Body of pancreas (tissue), 4 donors: ENCODE measurements at regions not wholly inside any gene's neighbourhood (a gene's known extent, or its start where the extent isn't known, plus 50 kb on each side); places are given as distances from the start of the nearest gene placed in this dataset.
"Not testable (repeated sequence)": the region's sequence is repeated elsewhere in the genome, so short reads cannot be mapped to it uniquely, and the experiment has no call there.

Source experiments
- ATAC-seq: fragments of 150-250 bp; one replicate; pipeline ENCODE4 v1.9.1; 2016
- DNase-seq, 4 donors: peaks; one replicate each; pipeline ENCODE4 v3.0.0-alpha.2; 2019
- H3K27ac ChIP-seq, 4 donors: fragments of 200-600 bp; sonication (generic); 1 replicate in 3 of 4; 2 replicates in 1 of 4; pipeline versions ENCODE4 v1.5.1 to v1.6.1; 2016 to 2019; ENCODE audit warnings: mild to moderate bottlenecking in 1 of 4, mixed read lengths in 1 of 4, moderate library complexity in 1 of 4
- H3K27me3 ChIP-seq, 2 donors: fragments of 200-600 bp; sonication (generic); one replicate each; pipeline ENCODE4 v1.6.0; 2016; ENCODE audit warnings: mild to moderate bottlenecking in 1 of 2
- H3K36me3 ChIP-seq, 2 donors: fragments of 200-600 bp; sonication (generic); replicated peaks in 1 of 2; 2 replicates each; pipeline ENCODE4 v1.5.1; 2016; ENCODE audit warnings: low read depth in 2 of 2; ENCODE audit not compliant: insufficient read depth in 1 of 2
- H3K4me1 ChIP-seq: fragments of 200-600 bp; sonication (generic); one replicate; pipeline ENCODE4 v1.6.0; 2016
- H3K4me3 ChIP-seq, 2 donors: fragments of 200-600 bp; sonication (generic); 1 replicate in 1 of 2; 2 replicates in 1 of 2; pipeline ENCODE4 v1.5.1; 2016 to 2019
- H3K9me3 ChIP-seq, 3 donors: fragments of 200-600 bp; sonication (generic); 1 replicate in 2 of 3; 2 replicates in 1 of 3; pipeline ENCODE4 v1.5.1; 2016
- POLR2A ChIP-seq, 3 donors: fragments of 450-650 bp; IDR thresholded peaks; one replicate each; pipeline ENCODE4 v1.6.1; 2016; ENCODE audit warnings: antibody characterized with exemption in 3 of 3, mild to moderate bottlenecking in 2 of 3
- WGBS, 2 donors: methylation state at CpG; one replicate each; pipeline ENCODE4 v1.1.5; 2017; 5-methylcytosine and 5-hydroxymethylcytosine counted together
- intact Hi-C: fragments of 100-400 bp; cut with DNase I; formaldehyde crosslinking; loops from one replicate; pipeline ENCODE4 v1.15.1; 2023
- TF ChIP-seq, protein P1 (sequence below), 7 experiments: fragments of 450-650 bp in 4 of 7; fragments of 200-600 bp in 3 of 7; sonication (generic) in 3 of 7; IDR thresholded peaks; one replicate each; pipeline ENCODE4 v1.5.1; 2016 to 2019; ENCODE audit warnings: antibody characterized with exemption in 7 of 7

DNA sequence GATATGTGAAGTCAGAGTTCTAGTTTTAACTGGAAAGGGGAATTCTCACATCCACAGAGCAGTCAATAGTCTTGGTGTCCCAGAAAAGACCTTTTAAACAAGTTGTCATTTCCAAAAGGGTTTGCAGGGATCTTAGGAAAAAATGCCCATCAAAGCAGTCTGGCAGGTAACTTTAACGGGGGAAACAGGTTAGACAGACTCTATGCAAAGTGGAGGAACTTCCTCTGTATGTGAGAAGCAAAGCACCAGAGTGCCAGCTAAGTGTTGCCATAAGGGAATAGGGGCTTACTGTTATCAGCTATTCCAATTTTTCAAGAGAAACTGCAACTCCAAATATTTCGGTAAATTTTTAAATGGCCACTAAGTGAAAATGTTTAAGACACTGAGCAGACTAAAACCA, 307.9 kb upstream of the MDFIC2 start:
- no peak for TF ChIP-seq POLR2A (IDR thresholded peaks at IDR 0.05)
- TF ChIP-seq, protein P1, sequence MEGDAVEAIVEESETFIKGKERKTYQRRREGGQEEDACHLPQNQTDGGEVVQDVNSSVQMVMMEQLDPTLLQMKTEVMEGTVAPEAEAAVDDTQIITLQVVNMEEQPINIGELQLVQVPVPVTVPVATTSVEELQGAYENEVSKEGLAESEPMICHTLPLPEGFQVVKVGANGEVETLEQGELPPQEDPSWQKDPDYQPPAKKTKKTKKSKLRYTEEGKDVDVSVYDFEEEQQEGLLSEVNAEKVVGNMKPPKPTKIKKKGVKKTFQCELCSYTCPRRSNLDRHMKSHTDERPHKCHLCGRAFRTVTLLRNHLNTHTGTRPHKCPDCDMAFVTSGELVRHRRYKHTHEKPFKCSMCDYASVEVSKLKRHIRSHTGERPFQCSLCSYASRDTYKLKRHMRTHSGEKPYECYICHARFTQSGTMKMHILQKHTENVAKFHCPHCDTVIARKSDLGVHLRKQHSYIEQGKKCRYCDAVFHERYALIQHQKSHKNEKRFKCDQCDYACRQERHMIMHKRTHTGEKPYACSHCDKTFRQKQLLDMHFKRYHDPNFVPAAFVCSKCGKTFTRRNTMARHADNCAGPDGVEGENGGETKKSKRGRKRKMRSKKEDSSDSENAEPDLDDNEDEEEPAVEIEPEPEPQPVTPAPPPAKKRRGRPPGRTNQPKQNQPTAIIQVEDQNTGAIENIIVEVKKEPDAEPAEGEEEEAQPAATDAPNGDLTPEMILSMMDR (IDR thresholded peaks at IDR 0.05) = no peak
- Histone ChIP-seq H3K4me3 (no peak overlapping the region), H3K4me1 (no peaks in the 10 kb centered on the region), H3K27ac (no peak overlapping the region), H3K9me3 (no peaks in the 10 kb centered on the region), H3K36me3 (no peaks in the 10 kb centered on the region), H3K27me3 (no peaks in the 10 kb centered on the region)
- ATAC-seq (no peak), DNase-seq (no peak)
- intact Hi-C loops = no loop called here
- WGBS, 2 donors = 31 to 40% methylated on average over 2 of the region's 2 CpGs

DNA sequence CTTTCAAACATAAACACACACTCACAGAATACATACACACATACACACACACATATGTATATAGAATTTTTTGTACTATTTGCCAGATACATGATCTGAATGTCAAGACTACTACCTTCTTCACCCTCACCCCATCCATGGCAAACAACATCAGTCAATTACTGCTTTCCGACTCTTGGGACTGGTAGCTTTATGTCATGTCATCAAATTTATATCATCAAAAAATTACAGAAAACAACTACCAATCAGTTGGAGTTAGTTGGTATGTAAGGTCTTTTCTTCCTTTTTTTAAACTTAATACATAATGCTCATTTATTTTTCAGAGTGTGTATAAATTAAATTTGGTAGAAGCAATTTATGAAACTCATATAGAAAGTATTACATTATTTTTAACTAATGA, 305.7 kb upstream of the MDFIC2 start:
- H3K36me3 ChIP-seq = no peaks in the 10 kb centered on the region
- no peak for ATAC-seq
- TF ChIP-seq POLR2A (IDR thresholded peaks at IDR 0.05) = no peak
- TF ChIP-seq, protein P1 (IDR thresholded peaks at IDR 0.05) = no peak

GRCh38 chr3:70617349-70617748, 304.9 kb upstream of the MDFIC2 start:
- intact Hi-C loops, DNase-seq, H3K4me1 ChIP-seq, H3K27ac ChIP-seq, H3K27me3 ChIP-seq, ATAC-seq, H3K36me3 ChIP-seq, H3K4me3 ChIP-seq, H3K9me3 ChIP-seq: not testable (repeated sequence)
- WGBS, 2 donors = 89 to 94% methylated on average over 13 to 14 of the region's 14 CpGs

More for the DNA sequence above, 305.7 kb upstream of the MDFIC2 start:
- H3K9me3 ChIP-seq = no peaks in the 10 kb centered on the region
- 80 to 82% methylated on average over 1 of the region's 1 CpG for WGBS, 2 donors
- no peak for DNase-seq
- no peak overlapping the region for H3K4me3 ChIP-seq
- no peaks in the 10 kb centered on the region for H3K4me1 ChIP-seq
- intact Hi-C loops = no loop called here
- no peaks in the 10 kb centered on the region for H3K27me3 ChIP-seq
- H3K27ac ChIP-seq = no peak overlapping the region

DNA sequence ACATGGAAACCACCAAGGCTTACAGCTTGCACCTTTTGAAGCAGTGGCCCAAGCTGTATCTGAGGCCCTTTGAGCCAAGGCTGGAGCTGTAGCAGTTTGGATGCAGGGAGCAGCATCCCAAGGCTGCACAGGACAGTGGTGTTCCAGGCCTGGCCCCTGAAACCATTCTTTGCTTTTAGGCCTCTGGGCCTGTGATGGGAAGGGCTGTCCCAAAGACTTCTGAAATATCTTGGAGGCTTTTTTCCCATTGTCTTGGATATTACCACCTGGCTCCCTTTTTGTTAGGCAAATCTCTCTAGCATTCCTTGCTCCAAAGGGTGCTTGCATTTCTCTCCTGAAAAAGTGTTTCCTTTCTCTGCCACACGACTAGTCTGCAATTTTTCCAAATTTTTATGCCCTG, 302.8 kb upstream of the MDFIC2 start:
- Histone ChIP-seq H3K9me3 (no peaks in the 10 kb centered on the region), H3K27me3 (no peaks in the 10 kb centered on the region), H3K4me3 (no peak overlapping the region), H3K4me1 (no peaks in the 10 kb centered on the region), H3K27ac (no peak overlapping the region), H3K36me3 (no peaks in the 10 kb centered on the region)
- WGBS, 2 donors = 36 to 42% methylated on average over 1 of the region's 1 CpG
- intact Hi-C loops = no loop called here
- TF ChIP-seq, protein P1 (IDR thresholded peaks at IDR 0.05) = no peak
- no peak for TF ChIP-seq POLR2A (IDR thresholded peaks at IDR 0.05)
- ATAC-seq (no peak), DNase-seq (no peak)

- Histone ChIP-seq H3K36me3 (no peaks in the 10 kb centered on the region), H3K4me1 (no peaks in the 10 kb centered on the region), H3K9me3 (no peaks in the 10 kb centered on the region), H3K27me3 (no peaks in the 10 kb centered on the region), H3K4me3 (no peak overlapping the region), H3K27ac (no peak overlapping the region)
- ATAC-seq (no peak), DNase-seq (no peak)
- TF ChIP-seq, protein P1 (IDR thresholded peaks at IDR 0.05) = no peak
- no peak for TF ChIP-seq POLR2A (IDR thresholded peaks at IDR 0.05)
- intact Hi-C loops = no loop called here
- 66 to 76% methylated on average over 6 of the region's 6 CpGs for WGBS, 2 donors
Measured at GRCh38 chr3:70614111-70614510, 301.7 kb upstream of the MDFIC2 start.
